Prostate gland (tissue), 2 donors: ENCODE measurements at regions not wholly inside any gene's neighbourhood (a gene's known extent, or its start where the extent isn't known, plus 50 kb on each side); places are given as distances from the start of the nearest gene placed in this dataset.
"Not testable (repeated sequence)": the region's sequence is repeated elsewhere in the genome, so short reads cannot be mapped to it uniquely, and the experiment has no call there.

ENCODE experiments used
- DNase-seq: peaks from one replicate; pipeline ENCODE4 v3.0.0-alpha.2; 2019; ENCODE audit warnings: low spot score
- H3K27ac ChIP-seq, 2 donors: fragments of 200-600 bp; sonication (generic); 2 replicates each; pipeline ENCODE4 v1.5.1; 2017 to 2019
- H3K27me3 ChIP-seq: fragments of 200-600 bp; sonication (generic); replicated peaks from 2 replicates; pipeline ENCODE4 v1.5.1; 2019; ENCODE audit not compliant: insufficient read depth
- H3K36me3 ChIP-seq, 2 donors: fragments of 200-600 bp; sonication (generic); 1 replicate in 1 of 2; 2 replicates in 1 of 2; pipeline versions ENCODE4 v1.5.1 to v1.8.1; 2017 to 2019
- H3K4me1 ChIP-seq: fragments of 200-600 bp; sonication (generic); replicated peaks from 2 replicates; pipeline ENCODE4 v1.5.1; 2019
- H3K4me3 ChIP-seq, 2 donors: fragments of 200-600 bp; sonication (generic); 2 replicates each; pipeline ENCODE4 v1.5.1; 2017 to 2019
- H3K9me3 ChIP-seq: fragments of 200-600 bp; sonication (generic); 2 replicates; pipeline ENCODE4 v1.5.1; 2017
- POLR2A ChIP-seq: fragments of 450-650 bp; IDR thresholded peaks from one replicate; pipeline ENCODE4 v1.6.1; 2016; ENCODE audit warnings: antibody characterized with exemption, mild to moderate bottlenecking
- POLR2AphosphoS5 ChIP-seq: sonication (generic); formaldehyde crosslinking; IDR thresholded peaks from one replicate; pipeline ENCODE4 v1.6.1; 2017; ENCODE audit warnings: antibody characterized with exemption
- WGBS: methylation state at CpG from one replicate; pipeline ENCODE4 v1.1.5; 2018; 5-methylcytosine and 5-hydroxymethylcytosine counted together
- intact Hi-C: fragments of 100-400 bp; cut with DNase I; formaldehyde crosslinking; loops from one replicate; pipeline ENCODE4 v1.14.2; 2022
- TF ChIP-seq, protein P1 (sequence below), 4 experiments: fragments of 200-600 bp in 2 of 4; fragments of 450-650 bp in 2 of 4; sonication (generic) in 2 of 4; IDR thresholded peaks; 1 replicate in 3 of 4; 2 replicates in 1 of 4; pipeline ENCODE4 v1.5.1; 2016 to 2019; ENCODE audit warnings: antibody characterized with exemption in 4 of 4, mild to moderate bottlenecking in 2 of 4, moderate library complexity in 2 of 4

DNA sequence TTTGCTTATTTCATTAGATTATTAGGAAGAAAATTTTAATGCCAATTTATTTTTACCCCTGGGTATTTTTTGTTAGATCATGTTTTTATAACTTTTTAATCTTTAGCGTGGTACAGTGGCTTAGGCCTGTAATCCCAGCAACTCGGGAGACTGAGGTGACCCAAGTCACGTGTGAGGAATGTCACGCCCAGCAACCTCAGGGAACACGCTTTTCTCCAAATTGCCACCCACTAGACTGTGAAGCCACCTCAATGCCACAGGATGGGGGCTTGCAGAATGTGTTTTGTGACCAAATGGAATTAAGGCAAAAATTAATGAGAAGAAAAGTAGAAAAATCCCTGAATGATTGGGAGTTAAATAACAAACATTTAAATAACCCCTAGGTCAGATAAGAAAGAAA lies 141.8 kb downstream of the LAT start:
- DNase-seq: no peak
- Histone ChIP-seq H3K4me1 (no peaks in the 10 kb centered on the region), H3K4me3 (no peak overlapping the region), H3K27me3 (no peaks in the 10 kb centered on the region), H3K9me3 (no peaks in the 10 kb centered on the region), H3K36me3 (no peaks in the 10 kb centered on the region), H3K27ac (no peak overlapping the region)
- TF ChIP-seq POLR2AphosphoS5 (no peak), POLR2A (no peak)
- TF ChIP-seq, protein P1, sequence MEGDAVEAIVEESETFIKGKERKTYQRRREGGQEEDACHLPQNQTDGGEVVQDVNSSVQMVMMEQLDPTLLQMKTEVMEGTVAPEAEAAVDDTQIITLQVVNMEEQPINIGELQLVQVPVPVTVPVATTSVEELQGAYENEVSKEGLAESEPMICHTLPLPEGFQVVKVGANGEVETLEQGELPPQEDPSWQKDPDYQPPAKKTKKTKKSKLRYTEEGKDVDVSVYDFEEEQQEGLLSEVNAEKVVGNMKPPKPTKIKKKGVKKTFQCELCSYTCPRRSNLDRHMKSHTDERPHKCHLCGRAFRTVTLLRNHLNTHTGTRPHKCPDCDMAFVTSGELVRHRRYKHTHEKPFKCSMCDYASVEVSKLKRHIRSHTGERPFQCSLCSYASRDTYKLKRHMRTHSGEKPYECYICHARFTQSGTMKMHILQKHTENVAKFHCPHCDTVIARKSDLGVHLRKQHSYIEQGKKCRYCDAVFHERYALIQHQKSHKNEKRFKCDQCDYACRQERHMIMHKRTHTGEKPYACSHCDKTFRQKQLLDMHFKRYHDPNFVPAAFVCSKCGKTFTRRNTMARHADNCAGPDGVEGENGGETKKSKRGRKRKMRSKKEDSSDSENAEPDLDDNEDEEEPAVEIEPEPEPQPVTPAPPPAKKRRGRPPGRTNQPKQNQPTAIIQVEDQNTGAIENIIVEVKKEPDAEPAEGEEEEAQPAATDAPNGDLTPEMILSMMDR (IDR thresholded peaks at IDR 0.05): no peak
- intact Hi-C loops: no loop called here
- 64% methylated on average over 5 of the region's 5 CpGs for WGBS

DNA sequence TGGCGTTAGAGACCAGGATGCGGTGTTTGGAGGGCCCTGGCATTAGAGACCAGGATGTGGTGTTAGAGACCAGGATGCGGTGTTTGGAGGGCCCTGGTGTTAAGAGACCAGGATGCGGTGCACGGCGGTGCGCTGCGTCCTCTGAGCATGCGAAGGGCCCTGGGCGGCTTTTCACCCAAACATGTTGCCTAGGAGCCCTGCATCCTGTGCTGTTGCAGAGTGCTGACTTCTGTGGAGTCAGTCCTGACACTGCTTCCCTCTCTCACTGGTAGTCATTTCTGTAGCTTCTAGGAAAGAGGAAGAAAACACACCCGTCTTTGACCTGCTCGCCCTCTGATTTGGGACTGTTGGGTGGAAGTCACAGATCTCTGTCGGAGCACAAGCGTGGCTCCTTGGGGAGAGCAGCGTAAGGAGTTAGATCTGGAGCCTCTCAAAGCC lies 141.2 kb downstream of the LAT start:
- Histone ChIP-seq H3K36me3 (no peaks in the 10 kb centered on the region), H3K4me3 (no peak overlapping the region), H3K27me3 (no peaks in the 10 kb centered on the region), H3K9me3 (no peaks in the 10 kb centered on the region), H3K27ac (no peak overlapping the region), H3K4me1 (no peaks in the 10 kb centered on the region)
- intact Hi-C loops: no loop called here
- no peak for DNase-seq
- no peak for TF ChIP-seq POLR2AphosphoS5
- TF ChIP-seq POLR2A: no peak
- TF ChIP-seq, protein P1 (IDR thresholded peaks at IDR 0.05): no peak
- 92% methylated on average over 15 of the region's 15 CpGs for WGBS

DNA sequence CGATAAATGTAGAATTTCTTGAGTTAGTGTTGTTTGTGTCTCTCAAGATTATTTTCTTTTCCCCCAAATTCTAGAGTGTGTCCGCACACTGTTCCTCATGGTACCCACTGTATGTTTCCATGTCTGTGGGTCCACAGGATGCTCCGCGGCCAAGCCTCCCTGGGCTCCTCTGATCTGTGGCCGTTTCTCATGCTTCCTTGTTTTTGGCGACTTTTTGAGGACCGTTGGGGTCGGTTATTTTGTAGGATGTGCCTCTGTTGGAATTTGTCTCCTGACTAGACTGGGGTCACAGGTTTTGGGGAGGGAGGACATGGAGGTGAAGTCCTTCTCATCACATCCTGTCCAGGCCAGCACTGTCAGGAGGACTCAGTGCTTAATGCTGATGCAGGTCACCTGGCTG lies 140.0 kb downstream of the LAT start:
- 96% methylated on average over 8 of the region's 8 CpGs for WGBS
- H3K4me3 ChIP-seq: no peak overlapping the region
- no peaks in the 10 kb centered on the region for H3K9me3 ChIP-seq
- no peaks in the 10 kb centered on the region for H3K4me1 ChIP-seq
- H3K27ac ChIP-seq: no peak overlapping the region
- TF ChIP-seq, protein P1 (IDR thresholded peaks at IDR 0.05): no peak
- TF ChIP-seq POLR2A (no peak), POLR2AphosphoS5 (no peak)
- intact Hi-C loops: no loop called here
- no peaks in the 10 kb centered on the region for H3K27me3 ChIP-seq
- DNase-seq: no peak
- no peaks in the 10 kb centered on the region for H3K36me3 ChIP-seq

DNA sequence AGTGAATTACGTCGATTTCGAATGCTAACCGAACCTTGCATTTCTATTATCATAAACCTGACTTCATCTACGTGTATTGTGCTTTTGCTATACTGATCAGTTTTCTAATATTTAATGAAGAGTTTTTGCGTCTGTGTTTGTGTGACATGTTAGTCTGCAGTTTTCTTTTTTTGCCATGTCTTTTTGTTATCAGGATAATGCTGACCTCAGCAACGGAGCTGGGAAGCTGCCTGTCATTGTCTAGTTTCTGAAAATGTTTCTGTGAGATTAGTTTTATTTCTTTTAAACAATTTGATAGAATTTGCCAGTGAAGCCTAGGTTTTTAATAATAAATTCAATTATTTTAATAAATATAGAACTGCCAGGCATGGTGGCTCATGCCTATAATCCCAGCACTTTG lies 139.3 kb downstream of the LAT start:
- H3K9me3 ChIP-seq, H3K27ac ChIP-seq, H3K27me3 ChIP-seq, H3K4me1 ChIP-seq, DNase-seq, H3K36me3 ChIP-seq, intact Hi-C loops, H3K4me3 ChIP-seq: not testable (repeated sequence)
- WGBS: 97% methylated on average over 7 of the region's 7 CpGs

DNA sequence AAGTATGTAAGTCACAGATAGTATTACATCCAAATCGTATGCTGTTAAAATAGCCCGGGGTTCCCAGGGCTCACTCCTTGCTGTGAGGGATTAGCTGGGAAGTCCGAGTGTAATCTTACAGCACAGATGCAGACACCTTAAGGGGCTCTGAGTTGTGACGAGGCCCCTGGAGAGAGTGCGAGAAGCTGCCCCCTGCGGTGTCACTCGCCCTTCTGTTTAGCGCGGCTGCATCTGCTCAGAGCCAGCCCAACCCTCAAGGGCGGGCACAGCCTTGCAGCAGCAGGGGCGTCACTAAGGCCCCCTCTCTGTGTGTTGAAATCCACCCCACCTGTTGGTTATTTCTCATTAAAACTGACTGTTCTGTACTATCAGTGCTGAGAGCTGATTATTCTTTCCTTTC lies 135.8 kb downstream of the LAT start:
- H3K36me3 ChIP-seq, DNase-seq, intact Hi-C loops, H3K27ac ChIP-seq, H3K9me3 ChIP-seq, H3K27me3 ChIP-seq, H3K4me3 ChIP-seq, H3K4me1 ChIP-seq: not testable (repeated sequence)
- WGBS: 66% methylated on average over 11 of the region's 11 CpGs

DNA sequence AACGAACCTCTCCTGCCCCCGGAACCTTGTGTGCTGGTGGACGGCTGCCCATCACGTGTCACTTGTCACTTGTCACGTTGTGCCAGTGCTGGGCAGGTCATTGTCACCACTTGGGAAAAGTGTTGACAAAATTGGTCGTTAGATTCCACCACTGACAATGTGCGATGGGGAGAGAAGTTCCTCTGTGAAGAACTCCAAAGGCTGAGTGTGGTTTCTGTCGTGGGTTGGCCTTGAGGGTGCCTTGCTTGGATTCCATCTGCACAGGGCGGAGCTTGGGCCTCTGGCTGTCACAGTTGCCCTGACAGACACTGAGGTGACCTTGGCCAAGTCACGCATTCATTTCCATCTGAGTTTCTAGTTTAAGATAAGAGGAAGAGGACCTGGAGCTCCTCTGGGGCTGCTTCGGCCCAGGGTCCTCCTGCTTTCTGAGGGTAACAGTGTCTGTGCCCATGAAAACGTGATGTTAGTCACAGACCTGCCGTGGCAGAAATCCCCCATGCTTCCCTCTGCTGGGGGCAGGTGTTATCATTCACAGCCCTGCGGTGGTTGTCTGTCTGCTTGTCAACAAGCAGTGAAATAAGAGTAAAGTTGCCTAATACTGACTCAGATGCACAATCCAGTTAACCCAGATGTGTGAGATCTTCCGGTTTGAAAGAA lies 133.6 kb downstream of the LAT start:
- DNase-seq, H3K9me3 ChIP-seq, H3K27ac ChIP-seq, H3K4me3 ChIP-seq, H3K27me3 ChIP-seq, H3K4me1 ChIP-seq, H3K36me3 ChIP-seq: not testable (repeated sequence)
- 82% methylated on average over 14 of the region's 15 CpGs for WGBS
- intact Hi-C loops: loop anchor here (10.0 kb wide), 1 partner anchor 196 kb away; no protein-coding TSS in a partner anchor
